C4-2B (cell line): ENCODE measurements at regions not wholly inside any gene's neighbourhood (a gene's known extent, or its start where the extent isn't known, plus 50 kb on each side); places are given as distances from the start of the nearest gene placed in this dataset.

Experiments
- H3K27ac ChIP-seq: fragments of 450-650 bp; 2 replicates; pipeline ENCODE4 v1.5.1; 2017
- ZFX ChIP-seq: fragments of 450-650 bp; IDR thresholded peaks from 2 replicates; pipeline ENCODE4 v1.6.1; 2017
- TF ChIP-seq, protein P1 (sequence below): fragments of 450-650 bp; conservative IDR thresholded peaks from 2 replicates; pipeline ENCODE4 v1.5.1; 2017; ENCODE audit warnings: mild to moderate bottlenecking

DNA sequence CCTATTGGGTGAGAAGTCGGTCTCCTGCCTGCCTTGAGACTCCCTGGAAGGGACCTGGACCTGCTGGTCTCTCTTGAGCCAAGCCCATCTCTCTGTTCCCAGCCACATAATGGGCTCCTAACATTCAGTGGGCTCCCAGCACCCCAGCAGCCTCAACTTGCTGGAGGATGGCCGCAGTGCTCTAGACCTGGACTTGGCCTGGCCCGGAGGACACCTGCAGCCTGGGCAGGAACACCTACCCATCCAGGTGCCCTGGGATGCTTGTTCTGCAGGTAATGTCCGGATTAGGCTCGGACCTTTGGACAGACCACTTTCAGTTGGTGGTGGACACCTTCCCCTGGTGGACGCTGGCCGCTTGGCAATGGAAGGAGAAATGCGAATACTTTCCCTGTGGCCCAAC is 214.6 kb downstream of the URI1 start:
- H3K27ac ChIP-seq, result no peak overlapping the region
- TF ChIP-seq, protein P1, sequence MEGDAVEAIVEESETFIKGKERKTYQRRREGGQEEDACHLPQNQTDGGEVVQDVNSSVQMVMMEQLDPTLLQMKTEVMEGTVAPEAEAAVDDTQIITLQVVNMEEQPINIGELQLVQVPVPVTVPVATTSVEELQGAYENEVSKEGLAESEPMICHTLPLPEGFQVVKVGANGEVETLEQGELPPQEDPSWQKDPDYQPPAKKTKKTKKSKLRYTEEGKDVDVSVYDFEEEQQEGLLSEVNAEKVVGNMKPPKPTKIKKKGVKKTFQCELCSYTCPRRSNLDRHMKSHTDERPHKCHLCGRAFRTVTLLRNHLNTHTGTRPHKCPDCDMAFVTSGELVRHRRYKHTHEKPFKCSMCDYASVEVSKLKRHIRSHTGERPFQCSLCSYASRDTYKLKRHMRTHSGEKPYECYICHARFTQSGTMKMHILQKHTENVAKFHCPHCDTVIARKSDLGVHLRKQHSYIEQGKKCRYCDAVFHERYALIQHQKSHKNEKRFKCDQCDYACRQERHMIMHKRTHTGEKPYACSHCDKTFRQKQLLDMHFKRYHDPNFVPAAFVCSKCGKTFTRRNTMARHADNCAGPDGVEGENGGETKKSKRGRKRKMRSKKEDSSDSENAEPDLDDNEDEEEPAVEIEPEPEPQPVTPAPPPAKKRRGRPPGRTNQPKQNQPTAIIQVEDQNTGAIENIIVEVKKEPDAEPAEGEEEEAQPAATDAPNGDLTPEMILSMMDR, result no peak
- TF ChIP-seq ZFX, result no peak

DNA sequence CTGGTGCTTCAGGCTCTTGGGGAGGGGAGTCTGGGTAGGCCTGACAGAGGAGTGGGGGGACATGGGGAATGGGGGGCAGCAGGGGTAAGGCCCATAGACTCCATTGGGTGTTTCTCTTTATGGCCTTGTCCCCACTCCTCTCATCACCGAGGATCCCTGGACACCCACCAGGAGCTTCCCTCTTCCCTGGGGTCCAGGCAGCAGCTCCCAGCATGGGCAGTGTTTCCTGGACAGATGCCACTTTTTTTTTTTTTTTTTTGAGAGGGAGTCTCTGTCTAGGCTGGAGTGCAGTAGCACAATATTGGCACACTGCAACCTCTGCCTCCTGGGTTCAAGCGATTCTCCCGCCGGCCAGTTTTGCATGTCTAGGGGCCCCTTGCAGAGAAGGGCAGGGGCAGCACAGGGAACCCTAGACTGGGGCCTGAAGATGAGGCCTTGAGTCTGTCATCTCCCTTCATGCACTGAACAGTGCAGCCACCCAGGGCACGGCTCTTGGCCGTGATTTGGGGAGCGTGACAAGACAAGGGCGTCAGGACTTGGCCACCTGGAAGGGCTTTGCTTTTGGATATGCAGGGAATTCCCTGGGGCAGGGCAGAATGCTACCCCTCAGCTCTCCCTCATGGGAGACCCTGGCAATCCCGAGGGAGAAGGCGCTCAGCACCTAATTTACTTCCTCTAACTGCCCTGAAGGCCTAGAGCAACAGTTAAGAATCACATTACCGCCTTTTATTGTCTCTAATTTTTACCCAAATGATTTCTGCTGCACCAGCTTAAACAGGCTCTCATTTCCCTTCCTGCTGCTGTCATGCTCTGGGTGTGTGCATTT is 213.9 kb upstream of the ZNF536 start:
- no peak for TF ChIP-seq ZFX
- TF ChIP-seq, protein P1, result no peak
- H3K27ac ChIP-seq, result no peak overlapping the region

DNA sequence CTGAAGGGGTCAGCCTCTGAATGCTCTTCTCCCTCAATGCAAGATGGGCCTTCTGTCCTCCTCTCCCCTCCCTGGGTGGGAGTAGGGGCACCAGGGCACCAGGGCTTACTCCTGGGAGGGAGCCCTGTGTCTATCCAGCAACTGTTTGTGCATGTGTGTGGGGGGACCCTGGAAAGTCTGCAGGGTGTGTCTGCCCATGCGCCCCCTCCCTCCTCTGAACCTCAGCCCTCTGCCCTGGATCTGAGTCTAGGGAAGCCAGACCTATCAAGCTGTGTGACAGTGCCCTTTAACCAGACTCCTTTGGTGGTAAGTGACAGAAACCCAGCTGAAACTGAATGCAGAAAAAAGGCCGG is 213.3 kb upstream of the ZNF536 start:
- H3K27ac ChIP-seq, result no peak overlapping the region
- TF ChIP-seq, protein P1, result no peak
- no peak for TF ChIP-seq ZFX

DNA sequence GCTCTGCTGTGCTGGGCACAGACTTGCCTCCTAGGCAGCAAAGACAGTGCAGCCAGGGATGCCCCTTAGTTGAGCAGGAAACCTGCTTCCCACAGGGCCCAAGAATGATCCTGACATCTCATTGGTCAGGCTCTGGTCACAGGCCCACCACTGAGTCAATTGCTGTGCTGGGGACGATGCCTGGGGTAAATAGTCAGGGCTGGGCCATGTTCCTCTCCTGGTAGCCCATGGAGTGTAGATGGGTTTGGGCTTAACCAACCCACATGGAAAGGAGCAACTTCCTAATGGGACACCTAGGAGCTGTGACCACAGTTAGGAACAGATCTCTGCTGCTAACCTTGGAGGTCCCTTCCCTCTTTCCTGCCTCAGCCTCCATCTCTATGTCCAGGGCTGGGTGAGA is 212.5 kb upstream of the ZNF536 start:
- no peak overlapping the region for H3K27ac ChIP-seq
- no peak for TF ChIP-seq ZFX
- TF ChIP-seq, protein P1, result no peak

DNA sequence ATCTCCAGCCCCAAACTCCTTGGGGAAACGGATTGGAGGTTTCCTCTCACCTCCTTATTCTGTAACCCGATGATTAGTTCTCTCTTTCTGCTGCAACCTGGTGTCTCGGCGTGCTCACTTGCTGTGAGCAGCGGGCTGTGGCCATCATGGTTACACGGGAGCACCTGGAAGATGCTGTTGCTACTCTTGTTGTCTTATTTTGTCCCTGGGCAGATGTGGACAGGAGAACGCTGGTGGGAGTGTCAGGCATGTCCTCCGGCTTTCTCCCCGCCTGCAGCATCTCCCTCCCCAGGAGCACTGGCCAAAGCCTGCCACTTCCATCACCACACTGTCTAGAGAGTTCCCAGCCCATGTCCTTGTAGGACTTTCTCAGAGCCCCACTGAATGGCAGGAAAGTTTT is 211.8 kb upstream of the ZNF536 start:
- TF ChIP-seq, protein P1, result no peak
- TF ChIP-seq ZFX, result no peak
- H3K27ac ChIP-seq, result no peak overlapping the region

DNA sequence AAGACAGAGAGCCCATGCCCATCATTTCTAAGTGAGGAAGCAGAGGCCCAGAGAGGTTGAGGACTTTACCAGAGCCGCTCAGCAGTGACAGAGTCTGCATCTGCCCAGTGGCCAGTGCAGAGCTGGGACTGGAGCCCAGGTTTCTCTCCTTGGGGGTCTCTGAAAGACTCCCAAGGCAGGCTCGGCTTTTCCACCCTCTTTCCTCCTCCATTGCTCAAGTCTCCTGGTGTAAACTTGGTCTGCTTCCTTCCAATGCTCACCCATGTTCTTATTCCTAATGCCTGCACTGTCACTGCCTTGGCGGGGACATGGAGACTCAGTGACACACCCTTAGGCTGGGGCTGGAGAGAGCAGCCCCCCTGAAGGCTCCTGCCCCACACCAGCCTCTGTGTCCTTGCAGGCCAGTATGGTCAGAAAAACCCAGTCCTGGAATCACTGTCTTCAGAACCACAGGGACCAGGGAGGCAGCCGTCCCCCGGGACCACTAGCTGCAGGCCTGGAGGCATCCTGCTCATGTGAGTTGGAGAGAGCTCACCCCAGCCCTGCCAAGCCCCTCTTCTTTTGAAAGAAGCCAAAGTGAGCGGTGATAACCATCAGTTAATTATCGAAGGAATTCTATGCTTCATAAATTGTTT is 211.0 kb upstream of the ZNF536 start:
- H3K27ac ChIP-seq, result no peak overlapping the region
- TF ChIP-seq ZFX, result no peak
- TF ChIP-seq, protein P1, result no peak

DNA sequence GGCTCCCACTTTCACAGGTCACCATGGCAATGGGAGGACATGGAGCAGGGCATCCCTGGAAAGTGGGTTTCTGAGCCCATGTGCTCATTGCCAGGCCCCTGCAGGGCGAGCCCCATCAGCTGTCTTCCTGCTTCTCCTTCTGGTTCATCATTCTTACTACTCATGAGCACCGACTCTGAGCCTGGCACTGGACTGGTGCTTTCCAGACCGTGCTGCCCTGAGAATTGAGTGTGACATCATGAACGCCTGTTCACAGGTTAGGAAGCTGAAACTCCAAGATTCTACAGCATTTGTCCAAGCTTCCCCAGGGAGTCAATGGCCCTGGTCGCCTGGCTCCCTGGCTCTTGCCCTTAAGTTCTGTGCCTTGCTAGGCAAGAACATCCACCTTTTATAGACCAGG is 210.4 kb upstream of the ZNF536 start:
- no peak for TF ChIP-seq ZFX
- TF ChIP-seq, protein P1, result no peak
- no peak overlapping the region for H3K27ac ChIP-seq
